Eye (tissue), 1 donor: ENCODE measurements at regions not wholly inside any gene's neighbourhood (a gene's known extent, or its start where the extent isn't known, plus 50 kb on each side); places are given as distances from the start of the nearest gene placed in this dataset.
"Not testable (repeated sequence)": the region's sequence is repeated elsewhere in the genome, so short reads cannot be mapped to it uniquely, and the experiment has no call there.

Experiments
- DNase-seq: peaks from one replicate; pipeline ENCODE4 v3.0.0-alpha.2; 2015

GRCh38 chr15:68482246-68482645 lies 50.3 kb upstream of the ITGA11 start:
- DNase-seq, result no peak

- DNase-seq, result no peak
Observed at GRCh38 chr15:68483165-68483564, 51.2 kb upstream of the ITGA11 start.

GRCh38 chr15:68484220-68484619 lies 52.3 kb upstream of the ITGA11 start:
- DNase-seq, result no peak

GRCh38 chr15:68484696-68485400 lies 52.9 kb upstream of the ITGA11 start:
- DNase-seq, result no peak

- DNase-seq, result no peak
Observed at GRCh38 chr15:68485721-68486360, 53.9 kb upstream of the ITGA11 start.

- DNase-seq, result no peak
Observed at GRCh38 chr15:68487087-68487843, 55.3 kb upstream of the ITGA11 start.

- no peak for DNase-seq
Observed at GRCh38 chr15:68488290-68488689, 56.3 kb upstream of the ITGA11 start.

- no peak for DNase-seq
Observed at GRCh38 chr15:68488966-68489365, 57.0 kb upstream of the ITGA11 start.

- no peak for DNase-seq
Observed at GRCh38 chr15:68489421-68489820, 57.5 kb upstream of the ITGA11 start.

- DNase-seq, result no peak
Observed at GRCh38 chr15:68491415-68492106, 59.6 kb upstream of the ITGA11 start.

GRCh38 chr15:68492855-68493254 lies 60.9 kb upstream of the ITGA11 start:
- DNase-seq, result no peak

- no peak for DNase-seq
Observed at GRCh38 chr15:68493629-68494028, 61.7 kb upstream of the ITGA11 start.

- no peak for DNase-seq
Observed at GRCh38 chr15:68494573-68495110, 62.7 kb upstream of the ITGA11 start.

- no peak for DNase-seq
Observed at GRCh38 chr15:68495221-68495950, 63.4 kb upstream of the ITGA11 start.

- DNase-seq, result no peak
Observed at GRCh38 chr15:68495981-68496705, 64.2 kb upstream of the ITGA11 start.

- DNase-seq, result not testable (repeated sequence)
Observed at GRCh38 chr15:68496751-68497150, 64.8 kb upstream of the ITGA11 start.

- DNase-seq, result no peak
Observed at GRCh38 chr15:68497206-68497910, 65.4 kb upstream of the ITGA11 start.

GRCh38 chr15:68498076-68498475 lies 66.1 kb upstream of the ITGA11 start:
- no peak for DNase-seq

- no peak for DNase-seq
Observed at GRCh38 chr15:68499620-68500312, 67.8 kb upstream of the ITGA11 start.
